ENCODE measurements at regions not wholly inside any gene's neighbourhood (a gene's known extent, or its start where the extent isn't known, plus 50 kb on each side); places are given as distances from the start of the nearest gene placed in this dataset.

- TF ChIP-seq YY1 (IDR thresholded peaks at IDR 0.05; ENCODE audit: insufficient read depth, insufficient read length) (no peak), ZNF274 (IDR thresholded peaks at IDR 0.05; ENCODE audit: low read depth, low read length) (no peak)
Observed at GRCh38 chr9:84600739-84601138, 68.8 kb upstream of the NTRK2 start.

Data from NT2/D1 (cell line).